ENCODE measurements at regions not wholly inside any gene's neighbourhood (a gene's known extent, or its start where the extent isn't known, plus 50 kb on each side); places are given as distances from the start of the nearest gene placed in this dataset.

GRCh38 chr7:81648716-81649115 is 121.1 kb downstream of the HGF start:
- DNase-seq (no peak), ATAC-seq (no peak)
- no peaks in the 10 kb centered on the region for H3K36me3 ChIP-seq
- no peaks in the 10 kb centered on the region for H3K4me1 ChIP-seq
- H3K27me3 ChIP-seq, result no peaks in the 10 kb centered on the region
- no peak overlapping the region for H3K27ac ChIP-seq
- 67 to 68% methylated on average over 1 of the region's 1 CpG for WGBS, 2 donors
- H3K9me3 ChIP-seq, result peaks cover 0 to 26% (median 10%) of the 10 kb centered on the region in 11 donors
- H3K4me3 ChIP-seq, result no peak overlapping the region
- intact Hi-C loops (cut with DNase I), result no loop called here
- TF ChIP-seq CTCF (IDR thresholded peaks at IDR 0.05), result no peak

- no peaks in the 10 kb centered on the region for H3K4me1 ChIP-seq
- no peaks in the 10 kb centered on the region for H3K36me3 ChIP-seq
- intact Hi-C loops (cut with DNase I), result no loop called here
- no peak for DNase-seq
- H3K27me3 ChIP-seq, result no peaks in the 10 kb centered on the region
- H3K9me3 ChIP-seq, result peaks cover 0 to 12% (median 0%) of the 10 kb centered on the region in 11 donors
- no peak overlapping the region for H3K27ac ChIP-seq
- ATAC-seq, result no peak
- WGBS, 2 donors, result 95 to 97% methylated on average over 5 of the region's 5 CpGs
- no peak for TF ChIP-seq CTCF (IDR thresholded peaks at IDR 0.05)
- H3K4me3 ChIP-seq, result no peak overlapping the region
Observed at GRCh38 chr7:81645435-81645834, 124.4 kb downstream of the HGF start.

GRCh38 chr7:81641873-81642272 is 128.0 kb downstream of the HGF start:
- Histone ChIP-seq H3K36me3 (no peaks in the 10 kb centered on the region), H3K4me1 (peaks cover 0 to 17% (median 0%) of the 10 kb centered on the region in 9 donors), H3K27ac (no peak overlapping the region), H3K9me3 (peaks cover 0 to 12% (median 0%) of the 10 kb centered on the region in 11 donors), H3K27me3 (no peaks in the 10 kb centered on the region), H3K4me3 (no peak overlapping the region)
- WGBS, 2 donors, result 90 to 93% methylated on average over 2 of the region's 2 CpGs
- ATAC-seq (no peak), DNase-seq (no peak)
- intact Hi-C loops (cut with DNase I), result no loop called here
- no peak for TF ChIP-seq CTCF (IDR thresholded peaks at IDR 0.05)

GRCh38 chr7:81638198-81638597 is 131.6 kb downstream of the HGF start:
- ATAC-seq (no peak), DNase-seq (no peak)
- no peak overlapping the region for H3K4me3 ChIP-seq
- 53 to 62% methylated on average over 5 of the region's 5 CpGs for WGBS, 2 donors
- no peaks in the 10 kb centered on the region for H3K27me3 ChIP-seq
- intact Hi-C loops (cut with DNase I), result loop anchor here in 1 of 10 donors (10.0 kb wide), 1 partner anchor 273 kb away; no protein-coding TSS in a partner anchor
- H3K9me3 ChIP-seq, result peaks cover 0 to 12% (median 0%) of the 10 kb centered on the region in 11 donors
- peak overlapping the region in 3 of 10 donors; percentile 15 to 55 (median 24) for H3K27ac ChIP-seq
- no peaks in the 10 kb centered on the region for H3K36me3 ChIP-seq
- peaks cover 0 to 17% (median 0%) of the 10 kb centered on the region in 9 donors for H3K4me1 ChIP-seq
- no peak for TF ChIP-seq CTCF (IDR thresholded peaks at IDR 0.05)

Data from heart right ventricle (tissue), 16 donors.